HG03432 (cell line): ENCODE measurements at regions not wholly inside any gene's neighbourhood (a gene's known extent, or its start where the extent isn't known, plus 50 kb on each side); places are given as distances from the start of the nearest gene placed in this dataset.
A peak's percentile ranks its signal among the peaks of the same experiment; 100 is the strongest.

ENCODE experiments used
- ATAC-seq: cut with Tn5 transposase; IDR thresholded peaks from one replicate; pipeline ENCODE4 v1.9.1; 2021; ENCODE audit warnings: mild to moderate bottlenecking, moderate library complexity; ENCODE audit not compliant: unreplicated experiment

DNA sequence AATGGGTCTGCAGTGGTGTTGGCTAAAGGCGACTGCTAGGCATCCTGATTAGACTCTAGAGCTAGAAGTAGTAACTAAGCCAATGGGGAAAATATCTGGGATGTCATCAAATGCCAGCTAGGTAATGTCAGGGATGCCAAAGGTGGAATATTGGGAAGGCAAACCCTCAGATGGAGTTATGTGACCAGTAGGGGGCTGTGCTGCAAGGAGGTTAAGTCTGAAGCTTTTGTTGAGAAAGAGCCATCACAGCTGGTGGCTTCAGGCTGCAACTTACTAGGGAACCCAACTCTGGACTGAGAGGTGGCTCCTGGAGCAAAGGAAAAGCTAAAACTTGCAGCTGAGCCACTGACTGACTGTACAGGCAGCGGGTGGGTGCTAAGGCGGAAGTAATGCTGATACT lies 576.9 kb upstream of the GHITM start:
- no peak for ATAC-seq

DNA sequence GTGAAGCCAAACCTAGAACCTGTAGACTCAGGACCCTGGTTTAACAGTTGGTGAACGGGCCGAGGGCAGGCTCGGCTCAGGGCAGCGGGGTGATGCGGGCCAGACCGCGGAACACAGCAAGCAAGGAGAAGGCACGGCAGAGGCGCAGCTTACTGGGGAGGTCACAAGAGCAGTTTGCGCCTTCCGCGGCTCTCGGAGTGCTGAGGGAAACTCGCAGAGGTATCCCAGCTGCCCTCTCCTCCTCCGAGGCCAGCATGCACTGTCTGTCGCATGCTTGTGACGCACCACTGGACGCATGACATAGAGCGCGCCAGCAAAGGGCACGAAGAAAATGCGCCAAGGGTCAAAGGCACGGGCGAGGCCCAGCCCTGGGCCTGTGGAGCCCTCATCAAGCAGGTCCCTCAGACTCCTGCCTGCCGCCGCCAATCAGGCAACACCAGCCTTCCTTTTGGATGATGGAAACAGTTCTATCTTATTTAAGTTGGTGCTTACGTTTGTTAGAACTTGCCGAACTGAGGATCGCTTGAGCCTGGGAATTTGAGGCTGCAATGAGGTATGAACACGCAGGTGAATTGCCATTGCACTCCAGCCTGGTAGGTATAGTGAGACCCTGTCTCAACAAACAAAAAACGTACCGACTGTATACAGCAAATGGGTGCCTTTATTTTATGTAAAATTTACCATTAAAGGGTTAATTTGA lies 574.3 kb upstream of the GHITM start:
- ATAC-seq = no peak

DNA sequence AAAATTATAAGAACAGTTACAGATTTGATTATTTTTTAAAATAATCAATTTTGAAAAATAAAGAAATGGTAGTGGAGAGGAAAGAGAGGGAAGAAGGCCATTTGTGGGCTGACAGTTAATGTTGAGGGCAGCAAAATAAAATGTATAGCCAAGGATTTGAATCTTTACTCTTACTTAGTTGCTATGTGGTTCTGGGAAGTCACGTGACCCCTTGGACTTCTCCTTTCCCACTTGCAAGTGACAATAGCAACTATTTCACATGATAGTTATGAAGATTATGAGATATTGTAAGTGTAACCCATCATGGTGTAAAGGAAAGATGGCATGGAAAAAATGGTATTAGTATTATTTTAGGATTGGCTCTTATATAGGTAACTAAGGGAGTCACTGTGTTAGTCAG lies 567.3 kb upstream of the GHITM start:
- ATAC-seq = no peak

DNA sequence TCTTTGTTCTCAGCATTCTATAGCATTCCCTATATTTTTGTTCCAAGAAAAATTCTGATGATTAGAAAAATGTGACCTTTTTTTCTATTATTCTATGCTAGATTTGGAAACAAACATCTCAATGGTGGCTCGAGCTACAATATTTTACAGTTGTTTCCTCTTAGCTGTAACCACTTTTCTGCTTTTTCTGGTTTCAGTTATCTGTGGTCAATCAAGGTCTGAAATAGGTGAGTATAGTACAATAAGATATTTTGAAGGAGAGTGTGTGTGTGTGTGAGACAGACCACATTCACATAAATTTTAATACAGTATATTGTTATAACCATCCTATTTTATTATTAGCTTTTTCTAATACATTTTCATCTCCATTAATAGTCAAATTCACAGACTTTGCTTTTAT lies 564.5 kb upstream of the GHITM start:
- no peak for ATAC-seq

DNA sequence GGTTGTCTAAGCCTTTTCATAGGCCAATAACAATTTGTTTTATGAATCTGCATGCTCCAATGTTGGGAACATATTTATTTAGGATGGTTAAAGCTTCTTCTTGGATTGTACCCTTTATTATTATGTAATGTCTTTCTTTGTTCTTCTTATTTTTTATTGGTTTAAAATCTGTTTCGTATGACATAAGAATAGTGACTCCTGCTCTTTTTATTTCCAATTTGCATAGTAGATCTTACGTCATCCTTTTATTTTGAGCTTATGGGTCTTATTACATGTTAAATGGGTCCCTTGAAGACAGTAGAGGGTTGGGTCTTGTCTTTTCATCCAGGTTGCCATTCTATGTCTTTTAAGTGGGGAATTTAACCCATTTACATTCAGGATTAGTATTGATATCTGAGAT lies 561.9 kb upstream of the GHITM start:
- ATAC-seq = no peak

DNA sequence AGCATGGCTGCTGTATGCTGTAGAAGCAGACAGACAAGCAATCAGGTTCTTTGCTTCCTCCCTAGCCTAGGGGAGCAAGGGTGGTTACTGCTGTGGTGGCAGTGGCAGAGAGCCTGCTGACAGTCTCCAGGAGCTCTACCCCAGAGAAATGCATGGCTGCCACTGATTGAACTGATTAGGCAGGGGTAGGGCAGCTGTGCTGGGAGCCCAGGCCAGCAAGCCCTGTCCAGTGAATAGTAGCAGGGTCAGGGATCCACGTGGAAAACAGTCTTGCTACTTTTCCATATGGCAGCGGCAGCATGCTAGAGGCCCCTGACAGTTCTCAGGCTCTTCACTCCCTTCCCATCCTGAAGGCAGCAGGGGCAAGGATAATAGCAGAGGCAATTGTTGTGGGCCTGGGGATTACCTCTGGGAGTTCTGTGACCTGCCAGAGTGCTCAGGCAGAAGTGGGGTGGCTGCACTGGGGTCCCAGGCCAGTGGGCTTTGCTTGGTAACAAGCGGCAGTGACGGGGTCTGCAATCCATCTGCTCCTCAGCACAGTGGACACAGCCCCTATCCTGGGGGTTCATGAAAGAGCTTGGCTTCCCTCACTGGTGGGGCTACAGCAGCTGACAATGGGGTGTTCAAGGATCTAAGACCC lies 558.8 kb upstream of the GHITM start:
- ATAC-seq = no peak

DNA sequence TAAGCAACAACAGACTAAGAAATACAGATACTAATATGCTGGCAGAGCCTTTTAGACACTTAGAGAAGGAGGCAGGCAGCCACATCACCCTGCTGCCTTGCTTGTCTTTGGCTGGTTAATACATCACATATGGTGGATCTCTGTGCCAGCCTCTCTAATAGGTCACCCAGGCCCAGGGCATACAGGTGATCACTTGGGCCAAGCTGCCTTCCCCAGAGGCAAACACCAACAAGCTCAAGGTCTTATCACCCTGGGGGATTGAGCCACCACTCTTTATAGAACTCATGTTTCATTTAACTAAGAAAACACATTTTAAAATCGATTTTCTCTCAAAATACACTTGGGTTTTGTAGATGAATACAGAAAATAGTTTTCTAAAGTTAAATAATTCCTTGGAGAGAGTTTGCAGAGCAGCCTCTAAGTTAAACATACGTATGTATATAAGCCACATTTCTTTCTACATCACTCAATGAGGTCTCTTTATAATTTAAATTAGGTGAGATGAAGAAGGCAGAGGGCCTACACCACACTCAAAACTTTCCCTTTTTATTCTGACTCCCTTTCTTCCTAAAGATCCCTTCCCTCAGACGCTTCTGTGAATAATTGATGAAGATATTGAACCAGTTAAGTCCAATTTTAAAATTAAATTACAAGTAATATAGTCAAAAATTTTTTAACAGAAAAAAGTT lies 556.8 kb upstream of the GHITM start:
- no peak for ATAC-seq

DNA sequence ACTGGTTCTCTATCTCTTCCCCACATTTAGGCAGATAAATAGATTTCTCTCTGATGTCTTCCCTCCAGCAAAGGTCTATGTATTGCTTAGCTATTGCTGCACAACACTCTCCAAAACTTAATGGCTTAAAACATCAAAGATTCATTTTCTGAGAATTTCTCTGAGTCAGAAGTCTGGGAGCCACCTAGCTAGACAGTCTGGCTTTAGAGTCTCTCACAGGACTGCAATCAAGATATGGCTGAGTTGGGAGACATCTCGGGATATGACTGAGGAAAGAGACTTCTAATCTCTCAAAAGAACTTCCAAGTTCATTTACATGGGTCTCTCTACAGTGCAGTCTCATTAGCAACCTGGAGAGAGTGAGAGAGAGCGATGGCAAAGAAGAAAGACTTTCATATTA lies 553.6 kb upstream of the GHITM start:
- no peak for ATAC-seq

DNA sequence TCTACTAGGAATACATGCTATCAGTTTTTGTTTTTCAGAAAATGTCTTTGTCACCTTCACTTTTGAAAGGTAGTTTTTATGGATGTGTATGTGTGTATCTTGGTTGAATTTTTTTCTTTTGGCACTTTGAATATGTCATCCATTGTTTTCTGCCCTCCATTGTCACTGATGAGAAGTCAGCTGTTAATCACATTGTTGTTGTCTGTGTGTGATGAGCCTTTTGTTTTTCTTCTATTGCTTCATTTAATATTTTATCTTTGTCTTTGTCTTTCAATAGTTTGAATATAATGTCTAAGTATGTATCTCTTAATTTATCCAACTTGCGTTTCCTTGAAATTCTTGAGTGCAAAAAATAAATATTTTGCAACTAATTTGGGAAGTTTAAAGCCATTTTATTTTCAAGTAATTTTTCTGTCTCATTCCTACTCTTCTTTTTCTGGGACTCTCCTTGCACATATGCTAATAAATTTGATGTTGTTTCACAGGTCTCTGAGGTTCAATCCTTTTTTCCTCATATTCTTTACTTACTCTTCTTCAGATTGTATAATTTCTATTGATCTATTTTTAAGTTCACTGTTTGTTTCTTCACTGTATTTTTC lies 546.9 kb upstream of the GHITM start:
- no peak for ATAC-seq

DNA sequence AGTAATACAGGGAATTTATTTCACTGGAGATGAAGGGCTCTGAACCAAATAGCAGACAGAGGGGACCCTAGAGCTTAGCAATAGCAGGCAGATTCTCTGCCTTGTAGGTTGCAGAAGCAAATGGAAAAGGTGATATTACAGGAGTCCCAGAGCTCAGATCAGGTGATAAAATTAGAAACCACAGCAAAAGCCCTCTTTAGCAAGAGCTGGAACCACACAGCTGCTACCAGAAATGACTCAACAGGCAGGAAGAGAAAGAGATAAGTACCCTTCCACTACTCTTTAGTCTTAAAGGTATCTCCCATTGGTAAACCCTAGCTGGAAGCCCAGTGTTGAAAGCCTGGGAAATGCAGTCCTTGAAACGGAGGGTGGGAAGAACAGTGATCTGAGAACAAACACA lies 535.6 kb upstream of the GHITM start:
- peak; percentile 100 for ATAC-seq

DNA sequence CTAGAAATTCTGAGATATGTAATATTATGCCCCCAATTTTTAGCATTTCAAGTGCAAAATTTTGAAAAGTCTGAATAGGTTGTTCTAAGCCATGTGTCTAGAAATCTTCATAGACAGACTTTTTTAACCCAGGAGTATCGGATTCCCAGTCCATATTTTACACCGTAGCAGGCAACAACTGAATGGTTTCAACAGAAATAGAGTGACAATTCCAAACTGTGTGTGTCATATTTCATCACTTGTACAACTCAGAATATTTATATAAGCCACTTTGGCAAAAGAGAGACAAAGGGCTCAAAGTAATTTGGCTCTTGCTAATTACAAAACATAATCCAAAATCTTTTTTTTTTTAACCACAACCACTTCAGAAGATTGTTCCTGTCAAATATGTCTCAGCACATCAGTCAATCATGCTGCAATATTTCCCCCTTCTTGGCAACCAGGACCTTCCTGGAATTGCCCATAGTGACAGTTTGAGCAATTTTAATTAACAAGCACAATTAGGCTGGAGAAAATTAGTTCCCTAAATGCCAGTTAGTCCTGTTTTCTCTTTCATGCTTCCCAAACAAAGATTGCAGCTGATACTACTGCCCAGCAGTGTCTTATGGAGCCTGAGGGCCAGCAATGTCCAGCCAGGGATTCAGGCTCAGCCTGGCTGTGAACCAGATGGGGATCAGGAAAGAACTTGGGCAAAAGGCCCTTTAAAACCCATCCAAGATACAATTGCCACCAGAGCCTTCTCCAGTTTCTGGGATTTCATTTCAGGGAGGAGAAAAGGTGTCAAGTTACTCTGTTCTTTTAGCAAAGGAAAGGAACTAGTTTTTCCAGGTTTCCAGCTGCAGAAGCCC lies 533.3 kb upstream of the GHITM start:
- no peak for ATAC-seq

DNA sequence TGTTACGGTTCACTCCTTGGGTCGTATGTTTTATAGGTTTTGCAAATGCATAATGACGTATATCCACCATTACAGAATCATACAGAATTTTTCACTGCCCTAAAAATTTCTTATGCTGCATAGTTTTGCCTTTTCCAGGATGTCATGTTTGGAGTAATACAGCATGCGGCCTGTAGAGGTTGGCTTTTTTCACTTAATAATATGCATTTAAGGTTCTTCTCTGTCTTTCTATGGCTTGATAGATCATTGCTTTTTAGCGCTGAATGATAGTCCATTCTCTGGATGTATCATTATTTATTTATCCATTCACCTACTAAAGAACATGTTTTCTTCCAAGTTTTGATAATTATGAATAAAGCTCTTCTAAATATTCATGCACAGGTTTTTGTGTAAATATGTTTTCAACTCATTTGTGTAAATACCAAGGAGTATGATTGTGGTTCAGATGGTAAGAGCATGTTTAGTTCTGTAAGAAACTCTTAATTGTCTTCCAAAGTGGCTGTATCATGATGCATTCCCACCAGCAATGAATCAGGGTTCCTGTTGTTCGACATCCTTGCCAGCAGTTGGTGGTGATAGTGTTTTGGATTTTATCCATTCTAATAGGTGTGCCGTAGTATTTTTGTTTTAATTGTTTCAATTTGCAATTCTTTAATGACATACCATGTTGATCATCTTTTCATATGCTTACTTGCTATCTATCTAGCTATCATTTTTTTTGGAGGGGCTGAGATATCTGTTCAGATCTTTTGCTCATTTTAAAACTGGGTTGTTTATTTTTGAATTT lies 531.2 kb upstream of the GHITM start:
- ATAC-seq = no peak

DNA sequence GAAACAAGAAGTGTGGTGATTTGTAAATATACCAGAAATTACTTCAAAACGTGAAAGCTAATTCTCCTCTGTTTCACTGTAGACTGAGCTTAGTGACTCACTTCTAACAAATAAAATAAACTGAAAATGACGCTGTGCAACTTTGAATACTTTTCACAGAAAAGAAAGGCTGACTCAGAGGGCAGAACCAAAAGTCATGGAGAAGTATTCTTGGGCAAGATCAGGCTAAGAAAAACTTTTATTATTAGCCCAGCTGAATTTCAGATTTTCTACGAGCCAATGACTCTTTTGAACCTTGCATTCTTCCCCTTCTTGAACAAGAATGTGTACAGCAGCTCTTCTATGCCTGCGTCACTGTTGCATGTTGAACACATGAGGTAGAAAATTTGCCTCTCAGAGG lies 527.3 kb upstream of the GHITM start:
- ATAC-seq = no peak

DNA sequence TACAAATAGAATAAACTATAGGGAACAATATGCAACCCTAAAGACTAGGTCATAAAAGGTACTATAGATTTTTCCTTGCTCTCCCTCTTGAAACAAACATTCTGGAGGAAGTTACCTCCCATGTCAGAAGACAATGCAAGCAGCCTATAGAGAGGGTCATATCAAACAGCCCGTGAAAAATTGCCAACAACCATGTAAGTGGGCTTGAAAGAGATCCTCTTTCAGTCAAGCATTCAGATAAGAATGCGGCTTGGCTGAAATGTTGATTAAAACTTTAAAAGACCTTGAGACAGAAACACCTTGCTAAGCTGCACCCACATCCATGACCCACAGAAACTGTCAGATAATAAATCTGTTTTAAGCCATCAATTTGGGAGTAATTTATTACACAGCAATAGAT lies 526.6 kb upstream of the GHITM start:
- ATAC-seq = no peak

DNA sequence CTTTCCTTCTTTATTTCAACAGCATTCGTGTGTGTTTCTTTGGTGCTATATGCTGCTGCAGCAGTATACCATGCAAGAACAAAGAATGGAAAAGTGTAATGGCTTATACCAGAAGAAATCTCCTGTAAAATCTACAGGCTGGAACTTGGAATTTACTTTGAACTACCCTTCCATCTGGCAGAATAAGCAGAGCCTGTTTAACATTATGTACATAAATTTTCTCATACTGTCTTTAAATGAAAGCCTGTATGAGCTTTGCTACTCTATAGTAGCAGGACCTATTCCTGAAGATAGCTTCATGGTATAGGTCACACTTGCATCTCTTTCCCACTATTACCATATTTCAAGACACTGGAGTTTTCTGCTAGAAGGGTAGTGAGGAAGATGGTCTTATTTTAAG lies 522.1 kb upstream of the GHITM start:
- no peak for ATAC-seq

DNA sequence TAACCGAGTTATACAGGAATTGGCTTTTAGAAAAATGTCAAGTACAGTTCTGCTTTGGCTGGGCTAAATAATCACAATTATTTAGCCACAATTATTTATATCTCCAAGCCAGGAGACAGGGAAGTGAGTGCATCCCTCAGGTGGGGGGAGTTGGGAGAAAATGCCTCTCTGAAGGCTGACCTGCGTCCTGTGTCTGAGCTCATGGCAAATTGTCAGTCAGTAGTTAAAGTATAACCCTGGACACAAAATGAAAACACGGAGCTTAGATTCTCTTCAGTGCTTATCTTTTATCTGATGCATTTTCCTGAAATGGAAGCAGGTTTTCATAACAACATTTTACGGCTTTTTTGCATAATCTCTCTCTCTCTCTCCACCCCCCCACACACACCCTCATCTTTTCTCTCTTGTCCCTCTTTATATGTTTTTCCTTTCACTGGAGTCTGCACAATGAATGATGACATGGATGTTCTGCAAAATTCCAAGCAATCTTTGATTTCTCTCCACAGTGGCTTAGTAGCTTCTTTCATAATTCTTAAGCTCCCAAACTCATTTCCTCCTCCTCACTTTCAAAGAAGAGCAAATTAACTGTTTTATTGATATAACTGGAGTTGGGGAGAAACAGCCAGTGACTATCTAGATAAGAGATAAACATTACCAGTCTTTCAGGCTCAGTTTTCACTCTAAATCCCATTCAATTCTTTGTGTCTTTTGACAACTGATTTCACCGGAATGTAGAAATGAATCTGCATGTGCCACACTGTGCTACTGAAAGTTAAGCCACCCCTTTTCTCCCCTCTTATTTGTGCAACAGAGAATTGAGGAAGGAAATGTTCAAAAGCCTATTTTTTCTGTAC lies 521.4 kb upstream of the GHITM start:
- no peak for ATAC-seq

DNA sequence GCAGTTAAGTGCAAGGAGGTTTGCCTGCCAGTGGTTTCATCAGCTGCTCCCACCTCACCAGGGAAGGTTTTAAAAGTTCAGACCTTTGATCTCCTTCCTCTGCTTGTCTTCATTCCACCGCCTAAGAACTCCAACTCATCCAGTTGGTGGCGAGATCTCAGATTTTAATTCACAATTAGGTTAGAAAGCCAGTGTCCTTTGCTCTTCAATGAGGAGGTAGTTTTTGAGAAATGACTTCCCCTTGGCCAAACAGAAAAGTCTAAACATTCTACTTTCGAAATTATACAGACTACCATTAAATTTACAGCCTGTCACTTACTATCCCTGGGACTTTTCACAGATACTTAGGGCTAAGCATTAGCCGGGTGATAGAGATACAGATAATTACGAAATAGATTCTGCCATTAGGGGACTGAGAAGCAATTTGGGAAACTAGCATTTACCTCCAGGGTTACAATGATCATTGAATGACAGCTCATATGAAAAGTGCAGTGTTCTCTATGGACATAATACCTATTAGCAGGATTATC lies 513.4 kb upstream of the GHITM start:
- ATAC-seq = no peak

DNA sequence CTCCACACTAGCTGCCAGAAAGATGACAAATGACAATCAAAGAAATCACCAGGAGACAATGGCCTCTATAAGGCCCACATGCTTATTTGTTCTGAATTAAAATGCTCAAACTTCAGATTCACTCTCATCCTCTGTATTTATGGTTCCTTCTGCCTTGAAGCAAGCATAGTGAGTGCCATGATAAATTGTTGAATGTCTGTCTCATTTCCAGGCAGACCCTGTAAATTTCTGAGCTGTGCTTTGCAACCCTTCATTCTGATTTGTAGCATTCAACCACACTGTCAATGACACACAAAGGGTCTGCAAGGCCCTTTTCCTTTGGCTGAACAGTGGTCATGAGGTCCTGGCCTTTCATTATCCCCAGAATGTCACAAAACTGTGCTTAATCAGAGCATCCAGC lies 506.6 kb upstream of the GHITM start:
- no peak for ATAC-seq

DNA sequence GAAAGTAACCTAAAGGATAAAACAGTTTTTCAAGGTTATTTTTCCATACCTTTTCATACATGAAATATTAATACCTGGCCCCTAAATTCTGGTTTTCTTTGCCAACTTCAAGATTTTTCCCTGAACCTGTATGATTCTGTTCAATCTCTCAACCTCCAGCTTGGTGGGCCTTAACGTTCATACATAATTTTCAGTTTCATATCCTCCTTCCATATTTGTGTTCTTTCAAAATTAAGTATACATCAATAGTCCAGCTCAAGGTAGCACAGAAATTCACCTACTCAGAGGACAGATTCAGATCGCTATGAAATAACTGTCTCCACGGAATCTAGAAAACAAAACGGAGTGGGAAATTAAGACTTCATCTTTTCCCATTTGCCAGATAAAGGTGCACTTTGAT lies 505.8 kb upstream of the GHITM start:
- peak; percentile 46 for ATAC-seq
